Liver (tissue), 3 donors: ENCODE measurements at regions not wholly inside any gene's neighbourhood (a gene's known extent, or its start where the extent isn't known, plus 50 kb on each side); places are given as distances from the start of the nearest gene placed in this dataset.

ENCODE experiments used
- FOXA1 ChIP-seq: IDR thresholded peaks from 2 replicates; pipeline ENCODE4 v1.6.1; 2016; ENCODE audit warnings: antibody characterized with exemption
- NR2F2 ChIP-seq: IDR thresholded peaks from 2 replicates; pipeline ENCODE4 v1.6.1; 2016; ENCODE audit warnings: antibody characterized with exemption
- REST ChIP-seq: IDR thresholded peaks from 2 replicates; pipeline ENCODE4 v1.6.1; 2016; ENCODE audit warnings: antibody characterized with exemption, mild to moderate bottlenecking
- TAF1 ChIP-seq: conservative IDR thresholded peaks from 2 replicates; pipeline ENCODE4 v1.6.1; 2016; ENCODE audit warnings: antibody characterized with exemption, mild to moderate bottlenecking
- TF ChIP-seq, protein P1 (sequence below): fragments of 150-350 bp; IDR thresholded peaks from 2 replicates; pipeline ENCODE4 v1.5.1; 2017; ENCODE audit warnings: improper control_type of control experiment, low read depth, low read length; ENCODE audit not compliant: missing input control
- TF ChIP-seq, protein P2 (sequence below): IDR thresholded peaks from 2 replicates; pipeline ENCODE4 v1.6.1; 2016; ENCODE audit warnings: antibody characterized with exemption
- donor health status: healthy.
- donor health status: healthy.

DNA sequence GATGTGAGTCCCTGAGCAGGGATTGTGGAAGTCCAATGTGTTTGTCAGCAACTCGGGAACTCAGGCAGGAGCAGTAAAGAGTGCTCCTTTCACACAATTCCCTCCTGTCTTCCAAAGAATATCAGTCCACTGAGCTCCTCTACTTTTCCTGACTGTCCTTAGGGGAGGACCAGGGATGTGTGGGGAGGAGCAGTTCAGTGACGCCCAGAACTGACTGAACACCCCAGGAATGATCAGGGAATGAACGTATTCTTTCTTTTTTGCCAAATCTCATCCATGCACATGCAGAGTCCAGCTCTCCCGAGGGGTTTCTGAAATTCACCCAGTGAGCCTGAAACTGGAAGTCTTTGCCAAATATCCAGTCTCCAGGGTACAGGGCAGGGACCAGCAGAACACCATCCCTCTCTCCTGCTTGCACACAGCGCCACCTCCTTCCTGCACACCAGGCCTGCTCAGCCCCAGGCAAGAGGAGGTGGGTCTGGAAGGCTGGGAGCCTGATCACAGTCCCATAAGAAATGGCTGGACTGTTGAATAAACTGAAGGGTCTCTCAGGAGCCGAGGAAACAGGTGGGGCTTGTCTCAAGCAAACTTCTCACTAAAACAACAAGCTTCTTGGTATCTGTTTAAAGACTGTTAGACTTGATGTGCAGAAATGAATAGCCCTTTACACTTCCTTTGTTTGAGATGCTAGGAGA is 294.7 kb downstream of the C7orf25 start:
- TF ChIP-seq, protein P1, sequence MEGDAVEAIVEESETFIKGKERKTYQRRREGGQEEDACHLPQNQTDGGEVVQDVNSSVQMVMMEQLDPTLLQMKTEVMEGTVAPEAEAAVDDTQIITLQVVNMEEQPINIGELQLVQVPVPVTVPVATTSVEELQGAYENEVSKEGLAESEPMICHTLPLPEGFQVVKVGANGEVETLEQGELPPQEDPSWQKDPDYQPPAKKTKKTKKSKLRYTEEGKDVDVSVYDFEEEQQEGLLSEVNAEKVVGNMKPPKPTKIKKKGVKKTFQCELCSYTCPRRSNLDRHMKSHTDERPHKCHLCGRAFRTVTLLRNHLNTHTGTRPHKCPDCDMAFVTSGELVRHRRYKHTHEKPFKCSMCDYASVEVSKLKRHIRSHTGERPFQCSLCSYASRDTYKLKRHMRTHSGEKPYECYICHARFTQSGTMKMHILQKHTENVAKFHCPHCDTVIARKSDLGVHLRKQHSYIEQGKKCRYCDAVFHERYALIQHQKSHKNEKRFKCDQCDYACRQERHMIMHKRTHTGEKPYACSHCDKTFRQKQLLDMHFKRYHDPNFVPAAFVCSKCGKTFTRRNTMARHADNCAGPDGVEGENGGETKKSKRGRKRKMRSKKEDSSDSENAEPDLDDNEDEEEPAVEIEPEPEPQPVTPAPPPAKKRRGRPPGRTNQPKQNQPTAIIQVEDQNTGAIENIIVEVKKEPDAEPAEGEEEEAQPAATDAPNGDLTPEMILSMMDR: no peak
- TF ChIP-seq REST (no peak), NR2F2 (no peak), TAF1 (no peak), FOXA1 (no peak)
- TF ChIP-seq, protein P2, sequence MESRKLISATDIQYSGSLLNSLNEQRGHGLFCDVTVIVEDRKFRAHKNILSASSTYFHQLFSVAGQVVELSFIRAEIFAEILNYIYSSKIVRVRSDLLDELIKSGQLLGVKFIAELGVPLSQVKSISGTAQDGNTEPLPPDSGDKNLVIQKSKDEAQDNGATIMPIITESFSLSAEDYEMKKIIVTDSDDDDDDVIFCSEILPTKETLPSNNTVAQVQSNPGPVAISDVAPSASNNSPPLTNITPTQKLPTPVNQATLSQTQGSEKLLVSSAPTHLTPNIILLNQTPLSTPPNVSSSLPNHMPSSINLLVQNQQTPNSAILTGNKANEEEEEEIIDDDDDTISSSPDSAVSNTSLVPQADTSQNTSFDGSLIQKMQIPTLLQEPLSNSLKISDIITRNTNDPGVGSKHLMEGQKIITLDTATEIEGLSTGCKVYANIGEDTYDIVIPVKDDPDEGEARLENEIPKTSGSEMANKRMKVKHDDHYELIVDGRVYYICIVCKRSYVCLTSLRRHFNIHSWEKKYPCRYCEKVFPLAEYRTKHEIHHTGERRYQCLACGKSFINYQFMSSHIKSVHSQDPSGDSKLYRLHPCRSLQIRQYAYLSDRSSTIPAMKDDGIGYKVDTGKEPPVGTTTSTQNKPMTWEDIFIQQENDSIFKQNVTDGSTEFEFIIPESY: no peak
